Stimulated activated naive CD8-positive, alpha-beta T cell treated with anti-CD3 and anti-CD28 coated beads, Interleukin-15, amount 100 ng/mL, for 72 hours (primary cell): ENCODE measurements at regions not wholly inside any gene's neighbourhood (a gene's known extent, or its start where the extent isn't known, plus 50 kb on each side); places are given as distances from the start of the nearest gene placed in this dataset.
"Not testable (repeated sequence)": the region's sequence is repeated elsewhere in the genome, so short reads cannot be mapped to it uniquely, and the experiment has no call there.

Experiments used
- ATAC-seq: fragments of 150-1000 bp; cut with Tn5 transposase; 2 replicates; pipeline ENCODE4 v1.10.0; 2021; ENCODE audit warnings: mild to moderate bottlenecking, moderate library complexity
- DNase-seq, 2 donors: peaks; one replicate each; pipeline ENCODE4 v3.0.0; 2021 to 2022
- H3K27ac Mint-ChIP-seq, 2 donors: one replicate each; pipeline ENCODE4 v1.8.0; 2022; ENCODE audit warnings: mild to moderate bottlenecking in 2 of 2, mixed read lengths in 2 of 2, moderate library complexity in 2 of 2
- H3K27me3 Mint-ChIP-seq: one replicate; pipeline ENCODE4 v1.8.0; 2022; ENCODE audit warnings: mixed read lengths
- H3K4me1 Mint-ChIP-seq: one replicate; pipeline ENCODE4 v1.8.0; 2022; ENCODE audit warnings: mild to moderate bottlenecking, mixed read lengths
- H3K4me3 Mint-ChIP-seq, 2 donors: one replicate each; pipeline ENCODE4 v1.8.0; 2022; ENCODE audit warnings: mild to moderate bottlenecking in 2 of 2, mixed read lengths in 2 of 2, moderate library complexity in 1 of 2
- H3K9me3 Mint-ChIP-seq, 2 donors: one replicate each; pipeline ENCODE4 v1.8.0; 2022; ENCODE audit warnings: mixed read lengths in 2 of 2

DNA sequence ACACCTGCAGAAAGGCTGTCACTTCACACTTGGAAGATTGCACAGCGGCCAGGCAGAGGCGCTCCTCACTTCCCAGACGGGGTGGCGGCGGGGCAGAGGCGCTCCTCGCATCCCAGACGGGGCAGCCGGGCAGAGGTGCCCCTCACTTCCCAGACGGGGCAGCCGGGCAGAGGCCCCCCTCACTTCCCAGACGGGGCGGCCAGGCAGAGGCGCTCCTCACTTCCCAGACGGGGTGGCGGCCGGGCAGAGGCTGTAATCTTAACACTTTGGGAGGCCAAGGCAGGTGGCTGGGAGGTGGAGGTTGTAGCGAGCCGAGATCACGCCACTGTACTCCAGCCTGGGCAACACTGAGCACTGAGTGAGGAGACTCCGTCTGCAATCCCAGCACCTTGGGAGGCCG is 436.3 kb upstream of the ZP4 start:
- H3K27me3 Mint-ChIP-seq, H3K27ac Mint-ChIP-seq, DNase-seq, H3K4me1 Mint-ChIP-seq, H3K4me3 Mint-ChIP-seq, ATAC-seq: not testable (repeated sequence)
- H3K9me3 Mint-ChIP-seq = peaks cover 9 to 18% of the 10 kb centered on the region in 2 donors

- DNase-seq, H3K4me3 Mint-ChIP-seq, ATAC-seq, H3K27ac Mint-ChIP-seq, H3K4me1 Mint-ChIP-seq, H3K27me3 Mint-ChIP-seq: not testable (repeated sequence)
- peaks cover 9 to 18% of the 10 kb centered on the region in 2 donors for H3K9me3 Mint-ChIP-seq
Measured at GRCh38 chr1:238326479-238326878, 435.8 kb upstream of the ZP4 start.

DNA sequence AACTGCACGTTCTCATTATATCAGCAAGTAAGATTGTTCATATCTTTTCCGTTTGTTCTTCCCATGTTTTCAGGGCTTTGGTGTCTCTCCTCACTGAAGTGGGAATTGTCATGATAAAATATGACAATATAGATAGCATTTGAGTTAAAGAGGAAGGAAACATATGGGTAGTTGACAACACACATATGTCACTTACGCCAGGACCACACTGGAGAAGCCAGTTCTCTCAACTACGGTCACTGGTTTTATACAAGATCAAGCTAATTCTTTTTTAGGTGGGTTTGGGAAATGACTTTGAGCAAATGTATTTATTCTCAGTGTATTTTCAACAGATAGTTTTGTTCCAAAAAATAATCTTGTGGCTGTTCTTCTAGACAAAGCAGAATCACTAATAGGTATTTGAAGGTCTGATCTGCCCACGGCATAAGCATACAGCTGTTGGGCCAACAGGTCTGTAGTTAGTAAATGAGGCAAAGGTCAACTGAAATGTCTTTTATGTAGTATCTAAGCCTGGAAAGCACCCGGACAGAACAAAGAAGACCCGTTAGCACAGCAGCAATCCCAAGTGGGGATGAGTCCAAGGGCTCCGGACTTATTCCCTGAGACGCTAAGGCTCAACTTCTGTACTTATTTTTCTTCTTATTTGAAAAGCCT is 433.6 kb upstream of the ZP4 start:
- no peak for ATAC-seq
- H3K27ac Mint-ChIP-seq = no peak overlapping the region
- no peaks in the 10 kb centered on the region for H3K27me3 Mint-ChIP-seq
- H3K4me3 Mint-ChIP-seq = no peak overlapping the region
- peaks cover 9 to 15% of the 10 kb centered on the region in 2 donors for H3K9me3 Mint-ChIP-seq
- no peaks in the 10 kb centered on the region for H3K4me1 Mint-ChIP-seq
- DNase-seq = no peak

DNA sequence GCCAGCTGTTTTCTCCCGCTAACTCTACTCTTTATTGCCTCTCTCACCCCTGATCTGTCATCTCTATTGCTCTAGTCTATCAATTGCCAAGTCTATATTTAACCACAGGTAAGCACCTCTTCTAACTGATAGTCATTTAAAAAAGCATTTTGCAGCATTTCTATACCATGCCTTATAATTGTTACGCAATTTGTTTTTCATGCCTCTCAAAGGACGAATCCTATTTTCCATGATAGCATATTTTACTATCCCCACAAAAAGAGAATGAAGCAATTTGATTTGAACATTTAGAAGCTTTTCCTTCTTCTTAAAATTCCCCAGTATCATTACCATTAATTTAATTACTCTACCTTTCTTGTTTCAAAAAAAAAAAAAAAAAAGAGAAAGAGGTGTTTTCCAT is 432.8 kb upstream of the ZP4 start:
- ATAC-seq = no peak
- Mint-ChIP-seq H3K9me3 (peaks cover 9 to 15% of the 10 kb centered on the region in 2 donors), H3K27ac (no peak overlapping the region)

GRCh38 chr1:238319957-238320356 is 429.2 kb upstream of the ZP4 start:
- Mint-ChIP-seq H3K27ac (no peak overlapping the region), H3K9me3 (peaks cover 1 to 14% of the 10 kb centered on the region in 2 donors), H3K4me1 (no peaks in the 10 kb centered on the region), H3K27me3 (no peaks in the 10 kb centered on the region), H3K4me3 (no peak overlapping the region)
- ATAC-seq (no peak), DNase-seq (no peak)

More for the DNA sequence above, 432.8 kb upstream of the ZP4 start:
- H3K4me1 Mint-ChIP-seq = no peaks in the 10 kb centered on the region
- no peak overlapping the region for H3K4me3 Mint-ChIP-seq
- no peak for DNase-seq
- H3K27me3 Mint-ChIP-seq = no peaks in the 10 kb centered on the region

GRCh38 chr1:238318294-238319110 is 427.8 kb upstream of the ZP4 start:
- no peak for ATAC-seq
- Mint-ChIP-seq H3K27me3 (no peaks in the 10 kb centered on the region), H3K4me3 (no peak overlapping the region), H3K27ac (no peak overlapping the region), H3K4me1 (no peaks in the 10 kb centered on the region), H3K9me3 (peaks cover 8 to 10% of the 10 kb centered on the region in 2 donors)
- DNase-seq = no peak

DNA sequence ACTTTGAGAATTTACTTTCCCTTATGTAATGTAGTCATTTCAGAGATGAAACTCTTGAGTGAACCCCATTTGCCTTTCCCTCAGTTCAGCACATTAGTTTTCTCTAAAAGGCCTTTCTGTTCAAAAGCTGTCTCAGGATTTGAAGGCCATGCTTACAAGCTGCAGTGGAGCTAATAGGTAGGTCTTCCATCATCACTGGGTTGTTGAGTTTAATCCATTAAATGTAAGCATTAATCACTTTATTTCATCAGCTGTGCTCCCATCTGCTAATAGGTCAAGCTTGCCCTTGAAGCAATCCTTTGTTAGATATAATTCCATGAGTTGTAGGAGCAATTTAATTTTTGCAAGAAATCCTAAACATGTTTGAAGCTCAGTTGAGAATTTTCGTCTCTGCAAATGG is 422.2 kb upstream of the ZP4 start:
- Mint-ChIP-seq H3K27me3 (no peaks in the 10 kb centered on the region), H3K4me1 (no peaks in the 10 kb centered on the region), H3K27ac (no peak overlapping the region), H3K9me3 (peaks cover 13 to 17% of the 10 kb centered on the region in 2 donors), H3K4me3 (no peak overlapping the region)
- no peak for ATAC-seq
- no peak for DNase-seq

- no peak for DNase-seq
- H3K4me1 Mint-ChIP-seq = no peaks in the 10 kb centered on the region
Measured at GRCh38 chr1:238306411-238306810, 415.7 kb upstream of the ZP4 start.

GRCh38 chr1:238302646-238303045 is 411.9 kb upstream of the ZP4 start:
- no peaks in the 10 kb centered on the region for H3K27me3 Mint-ChIP-seq
- no peak overlapping the region for H3K27ac Mint-ChIP-seq
- no peaks in the 10 kb centered on the region for H3K4me1 Mint-ChIP-seq
- ATAC-seq (no peak), DNase-seq (no peak)
- peaks cover 11 to 20% of the 10 kb centered on the region in 2 donors for H3K9me3 Mint-ChIP-seq
- no peak overlapping the region for H3K4me3 Mint-ChIP-seq

More at GRCh38 chr1:238306411-238306810, 415.7 kb upstream of the ZP4 start:
- H3K27ac Mint-ChIP-seq = no peak overlapping the region
- no peak for ATAC-seq
- no peaks in the 10 kb centered on the region for H3K27me3 Mint-ChIP-seq
- H3K4me3 Mint-ChIP-seq = no peak overlapping the region
- peaks cover 19 to 28% of the 10 kb centered on the region in 2 donors for H3K9me3 Mint-ChIP-seq

GRCh38 chr1:238296371-238296770 is 405.6 kb upstream of the ZP4 start:
- H3K27me3 Mint-ChIP-seq = no peaks in the 10 kb centered on the region
- ATAC-seq = no peak
- H3K27ac Mint-ChIP-seq = no peak overlapping the region
- H3K9me3 Mint-ChIP-seq = no peaks in the 10 kb centered on the region
- no peak for DNase-seq
- H3K4me1 Mint-ChIP-seq = no peaks in the 10 kb centered on the region
- H3K4me3 Mint-ChIP-seq = no peak overlapping the region

DNA sequence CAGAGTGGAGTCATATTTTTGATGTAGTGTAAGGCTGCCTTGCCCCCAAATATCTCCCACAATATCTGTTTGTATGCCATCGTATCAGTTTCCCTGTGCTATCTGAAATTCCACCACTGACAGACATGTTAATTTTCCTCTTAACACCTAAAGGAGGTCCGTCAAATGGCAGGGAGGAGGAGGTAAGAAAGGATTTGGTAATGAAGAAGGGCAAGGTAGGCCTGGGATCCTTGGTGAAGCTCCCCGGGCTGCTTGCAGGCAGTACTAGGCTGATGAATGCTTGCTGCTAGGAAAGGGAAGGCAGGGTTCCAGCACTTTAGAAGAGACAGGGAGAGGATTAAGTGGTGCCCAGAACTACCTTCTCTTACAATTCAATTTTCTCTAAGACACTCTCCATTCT is 402.4 kb upstream of the ZP4 start:
- H3K4me3 Mint-ChIP-seq = no peak overlapping the region
- no peaks in the 10 kb centered on the region for H3K9me3 Mint-ChIP-seq
- ATAC-seq = no peak
- no peaks in the 10 kb centered on the region for H3K4me1 Mint-ChIP-seq
- no peaks in the 10 kb centered on the region for H3K27me3 Mint-ChIP-seq
- DNase-seq = no peak
- H3K27ac Mint-ChIP-seq = no peak overlapping the region

DNA sequence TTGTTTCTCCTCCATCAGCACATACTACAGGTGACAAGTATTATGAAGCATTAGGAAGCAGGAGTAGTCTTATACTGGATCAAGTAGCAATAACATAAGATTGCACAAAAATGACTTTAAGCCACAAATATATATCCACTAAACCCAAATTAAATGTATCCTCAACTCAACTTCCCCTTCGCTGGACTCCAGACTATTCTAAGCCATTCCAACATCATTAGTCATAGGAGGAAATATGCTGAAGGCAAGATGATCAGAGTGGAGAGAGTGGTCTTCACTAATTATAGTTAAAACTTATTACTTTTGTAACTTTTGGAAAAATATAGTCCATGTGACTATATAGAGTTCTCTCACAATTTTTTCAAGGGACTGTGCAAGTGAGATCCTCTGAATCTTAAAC is 390.7 kb upstream of the ZP4 start:
- Mint-ChIP-seq H3K4me1 (no peaks in the 10 kb centered on the region), H3K4me3 (no peak overlapping the region), H3K27me3 (no peaks in the 10 kb centered on the region), H3K9me3 (peaks cover 9 to 17% of the 10 kb centered on the region in 2 donors), H3K27ac (no peak overlapping the region)
- no peak for ATAC-seq
- DNase-seq = no peak

DNA sequence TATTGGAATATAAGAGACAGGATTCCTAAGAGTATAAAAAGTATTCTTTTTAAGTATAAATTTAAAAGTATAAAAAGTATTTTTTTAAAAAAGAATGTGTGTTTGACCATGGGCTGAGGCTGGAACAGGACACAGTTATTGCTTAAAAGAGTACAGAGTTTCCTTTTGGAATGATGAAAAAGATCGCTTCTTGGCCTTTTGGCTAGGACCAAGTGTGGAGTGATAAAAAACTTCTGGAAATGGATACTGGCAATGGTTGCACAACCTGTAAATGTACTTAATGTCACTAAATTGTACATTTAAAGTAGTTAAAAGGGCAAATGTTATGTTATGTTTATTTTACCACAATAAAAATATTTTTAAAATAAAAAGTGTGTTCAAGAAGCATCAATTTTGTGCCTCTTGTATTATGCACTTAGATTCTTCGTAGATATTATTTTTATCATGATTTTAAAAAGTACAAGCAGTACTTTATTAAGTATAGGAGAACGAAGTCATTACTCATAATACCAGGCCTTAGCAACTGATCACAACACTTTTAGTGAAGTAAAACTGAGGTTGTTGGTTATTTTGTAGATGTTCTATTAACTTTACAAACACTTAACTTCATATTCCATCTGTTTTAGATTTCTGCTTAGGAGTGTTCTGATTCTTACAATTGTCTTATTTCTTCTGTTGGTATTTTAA is 389.1 kb upstream of the ZP4 start:
- Mint-ChIP-seq H3K9me3 (peaks cover 21 to 24% of the 10 kb centered on the region in 2 donors), H3K4me1 (no peaks in the 10 kb centered on the region), H3K27me3 (no peaks in the 10 kb centered on the region), H3K4me3 (no peak overlapping the region), H3K27ac (no peak overlapping the region)
- ATAC-seq = no peak
- DNase-seq = no peak

DNA sequence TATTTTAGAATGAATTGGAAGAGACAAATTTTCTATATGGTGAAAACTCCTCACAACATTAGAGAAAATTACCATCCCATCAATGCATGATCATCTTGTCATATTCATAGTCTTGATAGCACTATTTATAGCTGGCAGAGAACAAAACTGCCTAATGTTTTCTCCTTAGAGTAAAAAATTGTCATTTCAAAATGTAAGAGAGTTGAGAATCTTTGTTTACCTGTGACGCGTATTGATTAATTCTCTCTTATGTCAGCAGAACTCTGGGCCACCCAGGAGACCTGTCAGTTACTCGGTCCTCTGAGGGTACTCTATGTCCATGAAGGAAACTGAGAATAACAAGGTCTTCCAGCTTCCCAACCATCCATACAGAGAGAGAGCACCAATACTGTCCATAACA is 381.4 kb upstream of the ZP4 start:
- Mint-ChIP-seq H3K4me3 (no peak overlapping the region), H3K9me3 (peaks cover 13 to 26% of the 10 kb centered on the region in 2 donors), H3K4me1 (no peaks in the 10 kb centered on the region), H3K27me3 (no peaks in the 10 kb centered on the region), H3K27ac (no peak overlapping the region)
- ATAC-seq (no peak), DNase-seq (no peak)

GRCh38 chr1:238265866-238266265 is 375.1 kb upstream of the ZP4 start:
- peaks cover 6 to 10% of the 10 kb centered on the region in 2 donors for H3K9me3 Mint-ChIP-seq
- H3K4me1 Mint-ChIP-seq = no peaks in the 10 kb centered on the region
- no peak for DNase-seq
- H3K27ac Mint-ChIP-seq = no peak overlapping the region
- no peak overlapping the region for H3K4me3 Mint-ChIP-seq
- no peak for ATAC-seq
- no peaks in the 10 kb centered on the region for H3K27me3 Mint-ChIP-seq

- DNase-seq (no peak), ATAC-seq (no peak)
- no peaks in the 10 kb centered on the region for H3K27me3 Mint-ChIP-seq
- H3K4me1 Mint-ChIP-seq = no peaks in the 10 kb centered on the region
- H3K4me3 Mint-ChIP-seq = no peak overlapping the region
- no peak overlapping the region for H3K27ac Mint-ChIP-seq
- peaks cover 6 to 10% of the 10 kb centered on the region in 2 donors for H3K9me3 Mint-ChIP-seq
Measured at GRCh38 chr1:238264951-238265350, 374.2 kb upstream of the ZP4 start.
